ENCODE measurements at regions not wholly inside any gene's neighbourhood (a gene's known extent, or its start where the extent isn't known, plus 50 kb on each side); places are given as distances from the start of the nearest gene placed in this dataset.
"Not testable (repeated sequence)": the region's sequence is repeated elsewhere in the genome, so short reads cannot be mapped to it uniquely, and the experiment has no call there.

DNA sequence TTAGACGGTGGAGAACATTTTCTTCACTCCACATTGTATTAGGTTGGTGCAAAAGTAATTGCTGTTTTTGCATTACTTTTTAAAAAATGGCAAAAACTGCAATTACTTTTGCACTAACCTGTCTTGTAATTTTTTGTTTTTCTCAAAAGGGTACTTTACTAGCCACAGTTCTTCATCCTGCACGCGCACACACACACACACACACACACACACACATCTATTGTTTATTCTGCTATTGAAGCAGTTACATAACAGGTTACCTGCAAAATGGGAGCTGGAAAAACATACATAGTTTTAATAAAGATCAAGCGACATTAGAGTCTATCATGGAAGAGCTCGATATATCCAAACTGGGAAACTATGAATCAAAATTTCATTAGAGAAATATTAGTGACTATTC is 235.2 kb downstream of the SIM1 start:
- peak overlapping the region; percentile 49 to 59 (median 51) for H3K4me3 ChIP-seq
- intact Hi-C loops (cut with DNase I) = no loop called here
- H3K27me3 ChIP-seq = no peaks in the 10 kb centered on the region
- no peaks in the 10 kb centered on the region for H3K36me3 ChIP-seq
- TF ChIP-seq POLR2AphosphoS5 (IDR thresholded peaks at IDR 0.05) = no peak
- 79% methylated on average over 5 of the region's 5 CpGs for WGBS
- H3K9me3 ChIP-seq = no peaks in the 10 kb centered on the region
- peaks cover 5 to 10% (median 10%) of the 10 kb centered on the region in 4 donors for H3K4me1 ChIP-seq
- H3K27ac ChIP-seq (replicated peaks in 1 of 4) = no peak overlapping the region
- DNase-seq (ENCODE audit: extremely low spot score) = no peak

DNA sequence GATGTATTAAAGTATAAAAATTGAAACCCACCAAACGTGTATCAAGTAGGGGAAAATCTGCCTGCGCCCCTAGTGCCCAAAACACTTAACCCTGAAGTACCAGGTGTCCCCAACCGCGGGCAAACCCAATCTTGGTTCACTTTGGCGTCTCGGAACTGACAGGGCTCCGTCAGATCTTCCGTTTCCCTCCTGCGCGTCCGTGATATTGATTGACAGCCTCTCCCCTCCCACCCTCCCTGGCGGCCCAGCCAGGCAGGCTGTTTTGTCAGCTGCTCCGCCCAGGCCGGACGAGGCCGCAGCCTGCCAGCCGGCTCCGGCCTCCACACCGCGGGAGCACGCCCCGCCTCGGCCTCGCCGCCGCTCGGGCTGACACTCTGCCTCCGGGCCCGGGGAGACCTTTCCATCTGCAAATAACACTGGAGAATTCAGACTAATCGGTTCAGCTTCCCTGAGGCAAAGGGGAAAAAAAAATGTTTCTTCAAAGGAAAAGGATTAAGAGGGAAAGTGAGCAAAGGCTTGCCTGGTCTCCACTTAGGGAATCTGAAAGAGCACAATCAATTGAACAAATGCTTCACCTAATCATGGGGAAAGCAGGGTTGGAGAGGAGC is 234.9 kb upstream of the MCHR2 start:
- H3K27me3 ChIP-seq = no peaks in the 10 kb centered on the region
- peak overlapping the region; percentile 49 to 59 (median 51) for H3K4me3 ChIP-seq
- intact Hi-C loops (cut with DNase I) = no loop called here
- H3K27ac ChIP-seq (replicated peaks in 1 of 4) = no peak overlapping the region
- WGBS = 0% methylated on average over 7 of the region's 30 CpGs
- DNase-seq (ENCODE audit: extremely low spot score) = no peak
- H3K9me3 ChIP-seq = no peaks in the 10 kb centered on the region
- H3K36me3 ChIP-seq = no peaks in the 10 kb centered on the region
- H3K4me1 ChIP-seq = peaks cover 5 to 10% (median 10%) of the 10 kb centered on the region in 4 donors
- TF ChIP-seq, protein P1, sequence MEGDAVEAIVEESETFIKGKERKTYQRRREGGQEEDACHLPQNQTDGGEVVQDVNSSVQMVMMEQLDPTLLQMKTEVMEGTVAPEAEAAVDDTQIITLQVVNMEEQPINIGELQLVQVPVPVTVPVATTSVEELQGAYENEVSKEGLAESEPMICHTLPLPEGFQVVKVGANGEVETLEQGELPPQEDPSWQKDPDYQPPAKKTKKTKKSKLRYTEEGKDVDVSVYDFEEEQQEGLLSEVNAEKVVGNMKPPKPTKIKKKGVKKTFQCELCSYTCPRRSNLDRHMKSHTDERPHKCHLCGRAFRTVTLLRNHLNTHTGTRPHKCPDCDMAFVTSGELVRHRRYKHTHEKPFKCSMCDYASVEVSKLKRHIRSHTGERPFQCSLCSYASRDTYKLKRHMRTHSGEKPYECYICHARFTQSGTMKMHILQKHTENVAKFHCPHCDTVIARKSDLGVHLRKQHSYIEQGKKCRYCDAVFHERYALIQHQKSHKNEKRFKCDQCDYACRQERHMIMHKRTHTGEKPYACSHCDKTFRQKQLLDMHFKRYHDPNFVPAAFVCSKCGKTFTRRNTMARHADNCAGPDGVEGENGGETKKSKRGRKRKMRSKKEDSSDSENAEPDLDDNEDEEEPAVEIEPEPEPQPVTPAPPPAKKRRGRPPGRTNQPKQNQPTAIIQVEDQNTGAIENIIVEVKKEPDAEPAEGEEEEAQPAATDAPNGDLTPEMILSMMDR (IDR thresholded peaks at IDR 0.05) = peak in 1 of 3 experiments; percentile 7
- no peak for TF ChIP-seq POLR2A (IDR thresholded peaks at IDR 0.05; ENCODE audit: low read depth)

GRCh38 chr6:100228437-100228833 is 234.4 kb upstream of the MCHR2 start:
- intact Hi-C loops (cut with DNase I) = no loop called here
- WGBS = 36% methylated on average over 8 of the region's 8 CpGs
- TF ChIP-seq POLR2AphosphoS5 (IDR thresholded peaks at IDR 0.05) = no peak
- TF ChIP-seq, protein P1 (IDR thresholded peaks at IDR 0.05) = no peak
- no peak for TF ChIP-seq EP300 (IDR thresholded peaks at IDR 0.05)
- TF ChIP-seq POLR2A (IDR thresholded peaks at IDR 0.05; ENCODE audit: low read depth) = no peak
- Histone ChIP-seq H3K27ac (replicated peaks in 1 of 4) (no peak overlapping the region), H3K36me3 (no peaks in the 10 kb centered on the region), H3K4me1 (peaks cover 5 to 10% (median 10%) of the 10 kb centered on the region in 4 donors), H3K4me3 (peak overlapping the region; percentile 49 to 59 (median 51)), H3K27me3 (no peaks in the 10 kb centered on the region), H3K9me3 (no peaks in the 10 kb centered on the region)
- DNase-seq (ENCODE audit: extremely low spot score) = no peak

GRCh38 chr6:100226811-100227210 is 232.8 kb upstream of the MCHR2 start:
- TF ChIP-seq POLR2AphosphoS5 (IDR thresholded peaks at IDR 0.05) (no peak), POLR2A (IDR thresholded peaks at IDR 0.05; ENCODE audit: low read depth) (no peak), EP300 (IDR thresholded peaks at IDR 0.05) (no peak)
- TF ChIP-seq, protein P1 (IDR thresholded peaks at IDR 0.05) = no peak
- no peaks in the 10 kb centered on the region for H3K9me3 ChIP-seq
- H3K4me3 ChIP-seq = no peak overlapping the region
- no peak overlapping the region for H3K27ac ChIP-seq (replicated peaks in 1 of 4)
- intact Hi-C loops (cut with DNase I) = no loop called here
- no peaks in the 10 kb centered on the region for H3K36me3 ChIP-seq
- peaks cover 5 to 10% (median 10%) of the 10 kb centered on the region in 4 donors for H3K4me1 ChIP-seq
- no peak for DNase-seq (ENCODE audit: extremely low spot score)
- H3K27me3 ChIP-seq = no peaks in the 10 kb centered on the region
- WGBS = 32% methylated on average over 3 of the region's 3 CpGs

- 79% methylated on average over 1 of the region's 1 CpG for WGBS
- intact Hi-C loops (cut with DNase I); H3K27ac ChIP-seq (replicated peaks in 1 of 4); H3K9me3 ChIP-seq; DNase-seq (ENCODE audit: extremely low spot score); H3K27me3 ChIP-seq; H3K4me1 ChIP-seq; H3K36me3 ChIP-seq; H3K4me3 ChIP-seq: not testable (repeated sequence)
Observed at GRCh38 chr6:100223952-100224351, 229.9 kb upstream of the MCHR2 start.

GRCh38 chr6:100220543-100220942 is 226.5 kb upstream of the MCHR2 start:
- no peaks in the 10 kb centered on the region for H3K4me1 ChIP-seq
- no peaks in the 10 kb centered on the region for H3K36me3 ChIP-seq
- WGBS = 77% methylated on average over 4 of the region's 4 CpGs
- no peaks in the 10 kb centered on the region for H3K27me3 ChIP-seq
- H3K27ac ChIP-seq (replicated peaks in 1 of 4) = no peak overlapping the region
- no peak for DNase-seq (ENCODE audit: extremely low spot score)
- no peaks in the 10 kb centered on the region for H3K9me3 ChIP-seq
- intact Hi-C loops (cut with DNase I) = no loop called here
- H3K4me3 ChIP-seq = no peak overlapping the region
- TF ChIP-seq EP300 (IDR thresholded peaks at IDR 0.05) (no peak), POLR2A (IDR thresholded peaks at IDR 0.05; ENCODE audit: low read depth) (no peak), POLR2AphosphoS5 (IDR thresholded peaks at IDR 0.05) (no peak)
- TF ChIP-seq, protein P1 (IDR thresholded peaks at IDR 0.05) = no peak

All from esophagus muscularis mucosa (tissue), 4 donors.